H1 (cell line): ENCODE measurements at regions not wholly inside any gene's neighbourhood (a gene's known extent, or its start where the extent isn't known, plus 50 kb on each side); places are given as distances from the start of the nearest gene placed in this dataset.

Source experiments
- CTCF ChIA-PET: fragments of 300-600 bp; sonication (Branson Sonifier 250); formaldehyde crosslinking; loops from one replicate; lab custom pipeline; 2021; ENCODE audit not compliant: partially characterized antibody; lab: Charles Lee
- POLR2A ChIA-PET: fragments of 300-600 bp; sonication (Branson Sonifier 250); formaldehyde crosslinking; loops from one replicate; lab custom pipeline; 2021; ENCODE audit warnings: inconsistent platforms; ENCODE audit not compliant: partially characterized antibody; lab: Charles Lee
- DNase-seq, 2 experiments: peaks; one replicate each; pipeline versions ENCODE4 v3.0.0 to v3.0.0-alpha.2; 2010 to 2022; ENCODE audit warnings: low spot score in 2 of 2, low read depth in 1 of 2, mixed read lengths in 1 of 2
- FAIRE-seq: peaks from 2 replicates; lab custom pipeline; 2011; peaks lifted over from hg19 to GRCh38; lab: Jason Lieb, UNC
- H2AFZ ChIP-seq: 2 replicates; pipeline ENCODE4 v1.8.1; 2012; ENCODE audit warnings: low read length, inconsistent platforms
- H2AK5ac ChIP-seq: 2 replicates; pipeline ENCODE4 v1.6.1; 2013; ENCODE audit warnings: low read depth, low read length
- H2BK120ac ChIP-seq: replicated peaks from 2 replicates; pipeline ENCODE3; 2013; ENCODE audit warnings: low read depth, low read length, inconsistent platforms
- H2BK12ac ChIP-seq: 2 replicates; pipeline ENCODE4 v1.6.1; 2013; ENCODE audit warnings: low read depth, low read length
- H2BK15ac ChIP-seq: 2 replicates; pipeline ENCODE4 v1.6.1; 2013; ENCODE audit warnings: low read length
- H2BK20ac ChIP-seq: 2 replicates; pipeline ENCODE4 v1.6.1; 2013; ENCODE audit warnings: low read length
- H2BK5ac ChIP-seq: 2 replicates; pipeline ENCODE4 v1.6.1; 2013; ENCODE audit warnings: low read depth, low read length
- H3K14ac ChIP-seq: 2 replicates; pipeline ENCODE4 v1.6.1; 2013; ENCODE audit warnings: inconsistent platforms; ENCODE audit not compliant: insufficient read length
- H3K18ac ChIP-seq: 2 replicates; pipeline ENCODE4 v1.6.1; 2013; ENCODE audit warnings: low read length; ENCODE audit errors: extremely low read depth
- H3K23ac ChIP-seq: 2 replicates; pipeline ENCODE4 v1.6.1; 2013; ENCODE audit warnings: inconsistent platforms; ENCODE audit not compliant: insufficient read length
- H3K23me2 ChIP-seq: 2 replicates; pipeline ENCODE4 v1.6.1; 2013; ENCODE audit warnings: low read depth, low read length
- H3K27ac ChIP-seq: 2 replicates; pipeline ENCODE4 v1.6.1; 2011; ENCODE audit warnings: low read depth, low read length, inconsistent platforms
- H3K27me3 ChIP-seq, 4 experiments: replicated peaks in 1 of 4; 1 replicate in 1 of 4; 2 replicates in 3 of 4; pipeline versions ENCODE4 v1.6.1 to v1.8.1; 2011 to 2013; ENCODE audit warnings: low read length in 3 of 4, mild to moderate bottlenecking in 3 of 4, inconsistent platforms in 2 of 4, mixed read lengths in 2 of 4, moderate library complexity in 1 of 4; ENCODE audit not compliant: control insufficient read depth in 3 of 4, insufficient read depth in 3 of 4; ENCODE audit errors: extremely low read depth in 1 of 4
- H3K36me3 ChIP-seq, 4 experiments: 2 replicates each; pipeline versions ENCODE4 v1.6.1 to v1.8.1; 2011 to 2013; ENCODE audit warnings: mild to moderate bottlenecking in 4 of 4, low read length in 3 of 4, moderate library complexity in 2 of 4, control low read depth in 1 of 4, inconsistent platforms in 1 of 4; ENCODE audit not compliant: insufficient read depth in 4 of 4, control insufficient read depth in 2 of 4
- H3K4ac ChIP-seq: replicated peaks from 2 replicates; pipeline ENCODE3; 2013; ENCODE audit warnings: low read length, low read depth, mixed read lengths, inconsistent platforms; ENCODE audit not compliant: insufficient read length
- H3K4me1 ChIP-seq, 4 experiments: replicated peaks in 1 of 4; 1 replicate in 1 of 4; 2 replicates in 3 of 4; pipeline versions ENCODE4 v1.6.1 to v1.8.1; 2011 to 2013; ENCODE audit warnings: low read length in 3 of 4, inconsistent platforms in 2 of 4, mixed read lengths in 1 of 4; ENCODE audit not compliant: insufficient read depth in 4 of 4, control insufficient read depth in 3 of 4
- H3K4me2 ChIP-seq, 2 experiments: 2 replicates each; pipeline versions ENCODE4 v1.6.1 to v1.8.1; 2011 to 2013; ENCODE audit warnings: low read depth in 2 of 2, low read length in 2 of 2, control low read depth in 1 of 2, inconsistent platforms in 1 of 2, mild to moderate bottlenecking in 1 of 2; ENCODE audit not compliant: insufficient read depth in 1 of 2
- H3K4me3 ChIP-seq, 4 experiments: fragments of 200-600, 300-600 bp in 1 of 4; sonication (generic), shearing (Covaris generic), sonication (Bioruptor Twin) in 1 of 4; 2 replicates each; pipeline versions ENCODE4 v1.5.1 to v1.8.1; 2011 to 2016; ENCODE audit warnings: low read length in 4 of 4, low read depth in 3 of 4, control low read depth in 2 of 4, inconsistent platforms in 2 of 4, mild to moderate bottlenecking in 2 of 4, mixed read lengths in 1 of 4, moderate library complexity in 1 of 4; ENCODE audit not compliant: insufficient read depth in 2 of 4; ENCODE audit errors: extremely low read depth in 1 of 4
- H3K56ac ChIP-seq: replicated peaks from 2 replicates; pipeline ENCODE3; 2013; ENCODE audit warnings: low read depth, mild to moderate bottlenecking, mixed read lengths, low read length, inconsistent platforms; ENCODE audit not compliant: insufficient read length
- H3K79me1 ChIP-seq: 2 replicates; pipeline ENCODE4 v1.6.1; 2013; ENCODE audit warnings: low read depth, low read length, control low read depth
- H3K79me2 ChIP-seq, 2 experiments: 2 replicates each; pipeline versions ENCODE4 v1.6.1 to v1.8.1; 2012 to 2013; ENCODE audit warnings: low read length in 2 of 2, mild to moderate bottlenecking in 2 of 2, inconsistent platforms in 1 of 2; ENCODE audit not compliant: insufficient read depth in 2 of 2, control insufficient read depth in 1 of 2
- H3K9ac ChIP-seq, 4 experiments: replicated peaks in 1 of 4; 1 replicate in 1 of 4; 2 replicates in 3 of 4; pipeline versions ENCODE4 v1.6.1 to v1.8.1; 2011 to 2013; ENCODE audit warnings: low read depth in 3 of 4, low read length in 3 of 4, control low read depth in 2 of 4, mild to moderate bottlenecking in 2 of 4, moderate library complexity in 2 of 4, inconsistent platforms in 1 of 4; ENCODE audit errors: extremely low read depth in 1 of 4
- H3K9me3 ChIP-seq, 2 experiments: 2 replicates each; pipeline versions ENCODE4 v1.6.1 to v1.8.1; 2012 to 2013; ENCODE audit warnings: mild to moderate bottlenecking in 2 of 2, moderate library complexity in 2 of 2, control low read depth in 1 of 2, inconsistent platforms in 1 of 2, low read depth in 1 of 2, low read length in 1 of 2, mixed read lengths in 1 of 2; ENCODE audit not compliant: insufficient read depth in 2 of 2
- H4K20me1 ChIP-seq, 2 experiments: replicated peaks in 1 of 2; 2 replicates each; pipeline versions ENCODE3 to v1.8.1; 2011 to 2013; ENCODE audit warnings: inconsistent platforms in 2 of 2, low read length in 2 of 2, mild to moderate bottlenecking in 1 of 2; ENCODE audit not compliant: insufficient read depth in 2 of 2, control insufficient read depth in 1 of 2
- H4K5ac ChIP-seq: 2 replicates; pipeline ENCODE4 v1.6.1; 2013; ENCODE audit warnings: low read length, low read depth, mixed read lengths, inconsistent platforms; ENCODE audit not compliant: insufficient read length
- H4K8ac ChIP-seq: 2 replicates; pipeline ENCODE4 v1.8.0; 2013; ENCODE audit warnings: mild to moderate bottlenecking, moderate library complexity, low read length, inconsistent platforms; ENCODE audit not compliant: insufficient read depth; ENCODE audit errors: extremely low read depth
- H4K91ac ChIP-seq: replicated peaks from 2 replicates; pipeline ENCODE3; 2013; ENCODE audit warnings: low read length, mixed read lengths, inconsistent platforms; ENCODE audit not compliant: insufficient read length
- GABPA ChIP-seq: IDR thresholded peaks from 2 replicates; pipeline ENCODE4 v1.6.1; 2011; ENCODE audit warnings: mild to moderate bottlenecking, low read length, moderate library complexity, borderline replicate concordance; ENCODE audit not compliant: insufficient read depth
- KDM4A ChIP-seq: IDR thresholded peaks from one replicate; pipeline ENCODE4 v1.7.1; 2012; ENCODE audit warnings: low read depth, mild to moderate bottlenecking, moderate library complexity, low read length, inconsistent platforms; ENCODE audit not compliant: severe bottlenecking
- NRF1 ChIP-seq: IDR thresholded peaks from 2 replicates; pipeline ENCODE4 v1.6.1; 2011; ENCODE audit warnings: mild to moderate bottlenecking, low read depth, low read length, improper control_type of control experiment
- WGBS, 2 experiments: shearing (Covaris generic) in 1 of 2; methylation state at CpG; one replicate each; pipeline versions ENCODE4 v1.1.6 to v1.1.7; 2013 to 2015; ENCODE audit warnings: low lambda C conversion rate in 2 of 2, mixed read lengths in 2 of 2, inconsistent platforms in 1 of 2, low coverage in 1 of 2, missing lambda C conversion rate in 1 of 2; ENCODE audit not compliant: insufficient replicate concordance in 2 of 2, insufficient coverage in 1 of 2, insufficient read length in 1 of 2; ENCODE audit errors: extremely low coverage in 1 of 2, missing lambda C conversion rate in 1 of 2; 5-methylcytosine and 5-hydroxymethylcytosine counted together

DNA sequence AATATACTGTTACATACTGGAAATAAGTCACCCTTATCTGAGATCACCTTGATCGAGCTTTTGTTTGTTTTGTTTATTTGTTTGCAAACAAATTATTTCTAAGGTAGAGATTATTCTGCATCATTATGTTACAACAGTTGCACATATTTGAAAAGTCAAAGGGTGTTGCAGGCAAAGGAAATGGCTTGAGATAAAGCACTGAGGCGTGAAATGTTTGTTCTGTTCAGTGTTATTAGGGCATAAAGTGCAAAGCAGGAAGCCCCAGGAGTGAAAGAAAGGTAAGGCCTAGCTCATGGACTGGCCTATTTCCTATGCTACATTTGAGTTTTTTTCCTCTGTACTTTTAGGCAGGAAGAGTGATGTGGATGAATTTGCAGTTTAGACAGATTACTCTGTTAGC lies 1815.6 kb upstream of the LRRTM1 start:
- ChIA-PET POLR2A (interaction anchor here (1.0 kb wide), 1 partner anchor 14 kb away, joined by 3 read pairs; no protein-coding TSS in a partner anchor), CTCF (interaction anchor here (1.6 kb wide), 1 partner anchor 15 kb away, joined by 3 read pairs; no protein-coding TSS in a partner anchor)
- FAIRE-seq = no peak
- Histone ChIP-seq H3K9ac (no peak overlapping the region), H2BK15ac (no peak overlapping the region), H3K23me2 (no peaks in the 10 kb centered on the region), H3K79me2 (no peaks in the 10 kb centered on the region), H3K23ac (no peak overlapping the region), H4K8ac (no peak overlapping the region), H4K5ac (no peak overlapping the region), H3K4me2 (no peak overlapping the region), H2AFZ (0 out of 2 replicates have a peak overlapping the region, but pooled peaks have one; percentile 6), H4K91ac (no peak overlapping the region), H2BK12ac (no peak overlapping the region), H2AK5ac (no peak overlapping the region), H3K9me3 (no peaks in the 10 kb centered on the region), H3K4me3 (no peak overlapping the region), H3K79me1 (no peaks in the 10 kb centered on the region), H3K14ac (no peak overlapping the region), H2BK20ac (no peak overlapping the region), H2BK120ac (no peak overlapping the region), H3K56ac (no peak overlapping the region), H3K4me1 (no peaks in the 10 kb centered on the region), H3K4ac (no peak overlapping the region), H3K27me3 (no peaks in the 10 kb centered on the region), H4K20me1 (no peaks in the 10 kb centered on the region), H2BK5ac (no peak overlapping the region), H3K36me3 (no peaks in the 10 kb centered on the region), H3K18ac (no peak overlapping the region), H3K27ac (no peak overlapping the region)
- no peak for DNase-seq
- 88% methylated on average over 2 of the region's 2 CpGs; no CpG with 5 or more reads in 1 of the 2 experiments for WGBS, 2 experiments
- TF ChIP-seq KDM4A (no peak), NRF1 (no peak), GABPA (no peak)
